SK-N-SH (cell line): ENCODE measurements at regions not wholly inside any gene's neighbourhood (a gene's known extent, or its start where the extent isn't known, plus 50 kb on each side); places are given as distances from the start of the nearest gene placed in this dataset.

Source experiments
- CTCF ChIA-PET: fragments of 300-600, 350-600 bp; formaldehyde crosslinking; extraction: SDS; loops from one replicate; lab custom pipeline; 2021; lab: Yijun Ruan, JAX
- POLR2A ChIA-PET: fragments of 350-600 bp; sonication (Branson Sonifier 250); formaldehyde crosslinking; extraction: SDS; loops from one replicate; lab custom pipeline; 2020; ENCODE audit warnings: antibody characterized with exemption, inconsistent platforms; lab: Yijun Ruan, JAX
- DNase-seq: peaks from one replicate; pipeline ENCODE4 v3.0.0; 2012
- H2AFZ ChIP-seq: fragments of 200-600 bp; sonication (generic); 2 replicates; pipeline ENCODE4 v1.8.1; 2016; ENCODE audit warnings: antibody characterized with exemption, mild to moderate bottlenecking, low read depth
- H3F3A ChIP-seq: fragments of 200-600 bp; sonication (generic); replicated peaks from 2 replicates; pipeline ENCODE3; 2016; ENCODE audit warnings: antibody characterized with exemption, mild to moderate bottlenecking; ENCODE audit not compliant: insufficient read depth
- H3K27ac ChIP-seq, 2 experiments: fragments of 200-500 bp in 1 of 2; fragments of 200-600 bp in 1 of 2; sonication (Bioruptor generic) in 1 of 2; sonication (generic), shearing (Covaris generic) in 1 of 2; 2 replicates each; pipeline versions ENCODE4 v1.5.1 to v1.6.1; 2014 to 2016; ENCODE audit warnings: low read depth in 2 of 2, inconsistent platforms in 1 of 2, low read length in 1 of 2, mild to moderate bottlenecking in 1 of 2, mixed read lengths in 1 of 2
- H3K27me3 ChIP-seq: fragments of 200-600 bp; sonication (generic), shearing (Covaris generic); 2 replicates; pipeline ENCODE4 v1.6.1; 2016; ENCODE audit warnings: mixed run types; ENCODE audit not compliant: insufficient read depth
- H3K36me3 ChIP-seq, 2 experiments: fragments of 200-500 bp in 1 of 2; fragments of 200-600 bp in 1 of 2; sonication (Bioruptor generic) in 1 of 2; sonication (generic) in 1 of 2; replicated peaks in 1 of 2; 2 replicates each; pipeline versions ENCODE3 to v1.5.1; 2014 to 2016; ENCODE audit warnings: low read length in 1 of 2, mild to moderate bottlenecking in 1 of 2; ENCODE audit not compliant: insufficient read depth in 2 of 2, control insufficient read depth in 1 of 2
- H3K4me1 ChIP-seq, 2 experiments: fragments of 200-500 bp in 1 of 2; fragments of 200-600 bp in 1 of 2; sonication (Bioruptor generic) in 1 of 2; sonication (generic), shearing (Covaris generic) in 1 of 2; 2 replicates each; pipeline versions ENCODE4 v1.5.1 to v1.6.1; 2014 to 2016; ENCODE audit warnings: low read depth in 1 of 2, low read length in 1 of 2, mixed run types in 1 of 2; ENCODE audit not compliant: insufficient read depth in 2 of 2, control insufficient read depth in 1 of 2
- H3K4me2 ChIP-seq: fragments of 200-600 bp; sonication (generic), shearing (Covaris generic); 2 replicates; pipeline ENCODE4 v1.6.1; 2017; ENCODE audit warnings: mixed run types
- H3K4me3 ChIP-seq, 2 experiments: fragments of 200-500 bp in 1 of 2; fragments of 200-600 bp in 1 of 2; sonication (Bioruptor generic) in 1 of 2; sonication (generic), shearing (Covaris generic) in 1 of 2; 2 replicates each; pipeline versions ENCODE4 v1.5.1 to v1.8.1; 2014 to 2016; ENCODE audit warnings: low read depth in 2 of 2, inconsistent platforms in 1 of 2, low read length in 1 of 2, mild to moderate bottlenecking in 1 of 2, mixed read lengths in 1 of 2, moderate library complexity in 1 of 2
- H3K79me2 ChIP-seq: fragments of 200-600 bp; sonication (generic); 2 replicates; pipeline ENCODE4 v1.8.1; 2017; ENCODE audit warnings: mild to moderate bottlenecking; ENCODE audit not compliant: insufficient read depth
- H3K9ac ChIP-seq: fragments of 200-600 bp; sonication (generic); 2 replicates; pipeline ENCODE4 v1.6.1; 2017; ENCODE audit warnings: mixed run types
- H3K9me2 ChIP-seq: fragments of 200-600 bp; sonication (generic); 2 replicates; pipeline ENCODE4 v1.6.1; 2017; ENCODE audit warnings: mixed run types
- H3K9me3 ChIP-seq: fragments of 200-600 bp; sonication (generic); 2 replicates; pipeline ENCODE4 v1.6.1; 2017; ENCODE audit warnings: mixed run types, mild to moderate bottlenecking, moderate library complexity
- H4K20me1 ChIP-seq: fragments of 200-600 bp; sonication (generic); 2 replicates; pipeline ENCODE4 v1.6.1; 2017; ENCODE audit warnings: mild to moderate bottlenecking, mixed run types; ENCODE audit not compliant: insufficient read depth
- FOSL2 ChIP-seq: IDR thresholded peaks from 2 replicates; pipeline ENCODE4 v1.4.0; 2012; ENCODE audit warnings: low read depth, mild to moderate bottlenecking, moderate library complexity, borderline replicate concordance
- FOXM1 ChIP-seq: IDR thresholded peaks from 2 replicates; pipeline ENCODE4 v1.4.0; 2012; ENCODE audit warnings: low read depth, mild to moderate bottlenecking
- GABPA ChIP-seq: IDR thresholded peaks from 2 replicates; pipeline ENCODE4 v1.4.0; 2012; ENCODE audit warnings: low read depth, mild to moderate bottlenecking
- GATA2 ChIP-seq: sonication (generic); formaldehyde crosslinking; IDR thresholded peaks from 2 replicates; pipeline ENCODE4 v1.5.0; 2020; ENCODE audit warnings: mild to moderate bottlenecking, missing genetic modification reagents
- IRF3 ChIP-seq: fragments of 150-350 bp; IDR thresholded peaks from 2 replicates; pipeline ENCODE4 v1.6.1; 2016; ENCODE audit warnings: mild to moderate bottlenecking, low read depth, low read length
- MAX ChIP-seq: IDR thresholded peaks from 2 replicates; pipeline ENCODE4 v1.4.0; 2012; ENCODE audit warnings: low read depth
- MEF2A ChIP-seq: IDR thresholded peaks from 2 replicates; pipeline ENCODE4 v1.4.0; 2012; ENCODE audit warnings: low read depth, borderline replicate concordance
- NFIC ChIP-seq: IDR thresholded peaks from 2 replicates; pipeline ENCODE4 v1.4.0; 2012; ENCODE audit warnings: borderline replicate concordance
- PBX3 ChIP-seq: IDR thresholded peaks from 2 replicates; pipeline ENCODE4; 2012
- POLR2AphosphoS5 ChIP-seq: IDR thresholded peaks from 2 replicates; pipeline ENCODE4 v1.6.1; 2012; ENCODE audit warnings: low read depth, low read length
- RCOR1 ChIP-seq: fragments of 150-350 bp; IDR thresholded peaks from 2 replicates; pipeline ENCODE4 v1.6.1; 2017; ENCODE audit warnings: antibody characterized with exemption, low read length
- REST ChIP-seq: IDR thresholded peaks from 2 replicates; pipeline ENCODE4 v1.6.1; 2012; ENCODE audit warnings: mild to moderate bottlenecking, low read depth, low read length, moderate library complexity
- RXRA ChIP-seq: IDR thresholded peaks from 2 replicates; pipeline ENCODE4 v1.4.0; 2012; ENCODE audit warnings: low read depth, mild to moderate bottlenecking, borderline replicate concordance
- SIN3A ChIP-seq: IDR thresholded peaks from 2 replicates; pipeline ENCODE4 v1.6.1; 2012; ENCODE audit warnings: low read depth, mild to moderate bottlenecking, low read length, moderate library complexity, borderline replicate concordance
- SMC3 ChIP-seq: IDR thresholded peaks from 2 replicates; pipeline ENCODE4 v1.6.1; 2012; ENCODE audit warnings: low read depth, low read length, improper control_type of control experiment
- ZBTB33 ChIP-seq: IDR thresholded peaks from 2 replicates; pipeline ENCODE4 v1.4.0; 2012; ENCODE audit warnings: low read depth, borderline replicate concordance
- WGBS: methylation state at CpG from one replicate; pipeline ENCODE4 v1.1.6; 2017; ENCODE audit warnings: low lambda C conversion rate; 5-methylcytosine and 5-hydroxymethylcytosine counted together

- Histone ChIP-seq H2AFZ (no peak overlapping the region), H3K4me2 (no peak overlapping the region), H3K4me1 (no peaks in the 10 kb centered on the region), H3F3A (no peaks in the 10 kb centered on the region), H3K9ac (no peak overlapping the region), H4K20me1 (no peaks in the 10 kb centered on the region), H3K4me3 (no peak overlapping the region), H3K79me2 (no peaks in the 10 kb centered on the region), H3K9me2 (no peaks in the 10 kb centered on the region), H3K36me3 (no peaks in the 10 kb centered on the region), H3K27ac (no peak overlapping the region), H3K27me3 (no peaks in the 10 kb centered on the region), H3K9me3 (no peaks in the 10 kb centered on the region)
- POLR2A ChIA-PET = no interaction called here
- TF ChIP-seq ZBTB33 = no peak
- no peak for TF ChIP-seq GATA2
- no peak for TF ChIP-seq MEF2A
- no peak for TF ChIP-seq NFIC
- no peak for TF ChIP-seq FOSL2
- no peak for TF ChIP-seq POLR2AphosphoS5
- TF ChIP-seq SMC3 = no peak
- TF ChIP-seq RCOR1 = no peak
- no peak for TF ChIP-seq REST
- no peak for TF ChIP-seq PBX3
- WGBS = 7% methylated on average over 1 of the region's 1 CpG
- CTCF ChIA-PET = no interaction called here
- no peak for DNase-seq
Measured at GRCh38 chr7:136274636-136275345, 297.6 kb upstream of the MTPN start.

- H3K27ac ChIP-seq = no peak overlapping the region
- no peaks in the 10 kb centered on the region for H3K27me3 ChIP-seq
- no peak for DNase-seq
- POLR2A ChIA-PET = no interaction called here
- no peak overlapping the region for H3K9ac ChIP-seq
- no peaks in the 10 kb centered on the region for H3F3A ChIP-seq
- CTCF ChIA-PET = interaction anchor here (0.7 kb wide), 1 partner anchor 550 kb away, joined by 3 read pairs; no protein-coding TSS in a partner anchor
- H3K4me3 ChIP-seq = no peak overlapping the region
- H3K4me2 ChIP-seq = no peak overlapping the region
- no peaks in the 10 kb centered on the region for H3K9me3 ChIP-seq
- H3K36me3 ChIP-seq = no peaks in the 10 kb centered on the region
- no peaks in the 10 kb centered on the region for H3K9me2 ChIP-seq
- H4K20me1 ChIP-seq = no peaks in the 10 kb centered on the region
- WGBS = 26% methylated on average over 2 of the region's 2 CpGs
- no peak overlapping the region for H2AFZ ChIP-seq
- H3K79me2 ChIP-seq = no peaks in the 10 kb centered on the region
- H3K4me1 ChIP-seq = no peaks in the 10 kb centered on the region
- TF ChIP-seq SIN3A (no peak), REST (no peak), RXRA (no peak), IRF3 (no peak), GABPA (no peak), MAX (no peak), FOXM1 (no peak)
Measured at GRCh38 chr7:136272934-136273333, 295.8 kb upstream of the MTPN start.
